Skeletal muscle cell (primary cell): ENCODE measurements at regions not wholly inside any gene's neighbourhood (a gene's known extent, or its start where the extent isn't known, plus 50 kb on each side); places are given as distances from the start of the nearest gene placed in this dataset.
"Not testable (repeated sequence)": the region's sequence is repeated elsewhere in the genome, so short reads cannot be mapped to it uniquely, and the experiment has no call there.

Source experiments
- DNase-seq: peaks from one replicate; pipeline ENCODE4 v3.0.0-alpha.2; 2010; ENCODE audit warnings: low read depth
- H3K4me3 ChIP-seq: 2 replicates; pipeline ENCODE4 v1.5.1; 2011; ENCODE audit warnings: low read depth, mild to moderate bottlenecking, control low read depth, low read length, moderate library complexity

DNA sequence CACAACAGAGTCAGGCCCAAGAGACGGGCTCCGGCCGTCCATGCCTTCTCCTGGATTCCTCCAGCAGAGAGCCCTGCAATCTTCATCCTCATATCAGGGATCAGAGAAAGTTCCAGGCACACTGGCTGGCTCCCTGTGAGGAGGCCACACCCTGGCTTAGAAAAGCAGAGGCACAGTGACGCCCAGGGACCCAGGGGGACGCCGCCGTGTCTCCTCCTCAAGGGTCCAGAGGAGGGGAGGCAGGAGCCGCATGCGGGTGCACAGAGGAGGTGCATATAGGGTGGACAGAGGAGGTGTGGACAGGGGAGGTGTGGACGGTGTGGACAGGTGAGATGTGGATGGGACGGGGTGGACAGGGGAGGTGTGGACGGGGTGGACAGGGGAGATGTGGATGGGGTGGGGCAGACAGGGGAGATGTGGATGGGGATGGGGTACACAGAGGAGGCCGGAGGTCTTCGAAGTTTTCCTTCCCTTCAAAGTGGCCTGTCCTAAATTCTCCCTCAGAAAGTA is 1521.9 kb downstream of the BRD1 start:
- H3K4me3 ChIP-seq = no peak overlapping the region
- DNase-seq = no peak

DNA sequence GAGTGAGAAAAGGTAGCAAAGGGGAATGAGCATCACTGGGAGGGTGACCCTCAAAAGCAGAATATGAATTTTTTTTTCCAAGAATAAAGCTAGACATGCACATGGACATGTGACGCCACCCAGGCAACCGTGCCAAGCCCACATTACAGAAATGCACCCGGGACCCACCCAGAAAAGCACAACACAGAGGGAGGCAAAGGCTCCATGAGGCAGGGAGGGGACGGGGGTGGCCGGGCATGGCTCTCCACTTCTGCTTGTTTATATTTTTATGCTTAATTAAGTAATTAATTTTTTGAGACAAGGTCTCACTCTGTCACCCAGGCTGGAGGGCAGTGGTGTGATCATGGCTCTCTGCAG is 1524.3 kb downstream of the BRD1 start:
- no peak for DNase-seq
- no peak overlapping the region for H3K4me3 ChIP-seq

GRCh38 chr22:48302657-48303368 is 1524.9 kb downstream of the BRD1 start:
- no peak for DNase-seq
- H3K4me3 ChIP-seq = no peak overlapping the region

- DNase-seq = no peak
- H3K4me3 ChIP-seq = no peak overlapping the region
These were observed 1525.8 kb downstream of the BRD1 start for GRCh38 chr22:48301908-48302307.

DNA sequence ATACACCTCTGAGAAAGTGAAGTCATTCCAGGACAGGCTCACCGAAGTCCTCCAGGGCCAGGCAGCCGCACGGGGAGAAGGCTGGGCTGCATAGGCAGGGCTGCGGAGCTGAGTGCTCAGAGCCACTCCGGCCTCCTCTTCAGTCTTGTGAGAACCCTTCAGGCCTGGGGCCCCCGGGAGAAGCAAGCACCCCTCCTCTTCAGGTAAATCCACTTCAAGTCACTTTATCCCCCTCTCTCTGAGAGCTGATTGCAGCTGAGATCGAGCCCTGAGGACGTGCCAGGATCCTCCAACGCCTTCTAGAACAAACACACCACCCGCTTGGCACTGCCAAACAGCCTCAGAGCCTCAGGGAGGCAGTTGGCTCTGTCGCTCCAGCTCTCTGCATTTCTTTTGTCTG is 1526.3 kb downstream of the BRD1 start:
- no peak overlapping the region for H3K4me3 ChIP-seq
- DNase-seq = no peak

DNA sequence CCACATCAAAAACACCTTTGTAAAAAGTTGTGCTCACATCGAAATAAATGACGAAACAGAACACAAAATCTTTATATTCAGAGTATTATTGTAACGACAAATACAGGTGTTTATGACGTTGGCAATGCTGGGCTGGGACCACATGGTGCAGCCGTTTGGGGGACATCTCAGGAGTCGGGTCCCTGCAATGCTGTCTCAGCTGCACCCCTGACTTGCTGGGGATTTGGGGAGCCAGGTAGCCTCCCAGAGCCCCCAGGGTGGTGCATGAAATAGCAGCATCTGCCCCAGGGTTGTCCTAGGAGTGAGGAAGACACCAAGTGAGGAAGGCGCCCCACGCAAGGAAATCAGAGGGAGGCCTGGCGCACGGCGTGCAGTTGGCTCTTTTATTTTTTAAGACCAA is 1526.8 kb downstream of the BRD1 start:
- no peak overlapping the region for H3K4me3 ChIP-seq
- no peak for DNase-seq

DNA sequence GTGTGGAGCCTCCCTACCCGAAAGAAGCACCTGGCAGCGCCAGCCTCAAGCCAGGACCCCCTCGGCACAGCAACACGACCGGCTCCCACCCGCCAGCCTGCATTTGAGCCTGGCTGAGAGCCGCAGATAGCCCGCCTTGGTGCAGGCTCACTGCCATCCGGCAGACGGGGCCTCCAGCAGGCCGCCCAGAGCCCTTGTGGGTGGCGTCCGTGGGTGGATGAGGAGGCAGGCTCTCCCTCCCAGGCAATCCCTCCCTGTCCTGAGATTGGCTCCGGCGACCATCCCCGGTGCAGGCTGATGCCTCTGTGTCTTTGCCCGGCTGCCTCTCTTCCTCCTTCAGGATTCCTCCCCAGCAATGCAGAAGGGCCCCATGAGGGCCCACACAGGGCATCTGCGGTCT is 1527.9 kb downstream of the BRD1 start:
- H3K4me3 ChIP-seq = no peak overlapping the region
- DNase-seq = no peak

- no peak for DNase-seq
- H3K4me3 ChIP-seq = no peak overlapping the region
These were observed 1528.5 kb downstream of the BRD1 start for GRCh38 chr22:48299124-48299523.

GRCh38 chr22:48297296-48297695 is 1530.4 kb downstream of the BRD1 start:
- no peak for DNase-seq
- H3K4me3 ChIP-seq = no peak overlapping the region

DNA sequence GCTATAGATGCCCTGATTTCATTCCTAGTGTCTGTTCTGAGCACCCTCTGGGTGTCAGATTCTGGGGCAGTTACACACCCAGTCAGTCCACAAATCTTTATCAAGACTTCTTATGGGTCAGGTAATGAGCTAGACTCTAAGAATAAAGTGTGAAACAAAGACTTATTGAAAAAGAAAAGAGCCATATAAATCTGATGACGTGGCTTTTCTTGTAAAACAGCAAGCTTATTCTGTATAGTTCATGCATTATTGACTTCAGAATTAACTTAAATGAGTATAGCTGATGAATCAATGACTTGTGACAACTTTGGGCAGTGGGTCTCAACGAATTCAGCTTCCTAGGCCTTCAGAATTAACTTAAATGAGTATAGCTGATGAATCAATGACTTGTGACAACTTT is 1527.5 kb downstream of the TBC1D22A start:
- DNase-seq, H3K4me3 ChIP-seq: not testable (repeated sequence)

- no peak for DNase-seq
- no peak overlapping the region for H3K4me3 ChIP-seq
These were observed 1526.0 kb downstream of the TBC1D22A start for GRCh38 chr22:48288376-48288940.

- H3K4me3 ChIP-seq = no peak overlapping the region
- no peak for DNase-seq
These were observed 1524.6 kb downstream of the TBC1D22A start for GRCh38 chr22:48287031-48287430.

GRCh38 chr22:48284671-48285070 is 1522.2 kb downstream of the TBC1D22A start:
- DNase-seq = no peak
- H3K4me3 ChIP-seq = no peak overlapping the region

- DNase-seq = no peak
- no peak overlapping the region for H3K4me3 ChIP-seq
These were observed 1520.4 kb downstream of the TBC1D22A start for GRCh38 chr22:48282804-48283203.

DNA sequence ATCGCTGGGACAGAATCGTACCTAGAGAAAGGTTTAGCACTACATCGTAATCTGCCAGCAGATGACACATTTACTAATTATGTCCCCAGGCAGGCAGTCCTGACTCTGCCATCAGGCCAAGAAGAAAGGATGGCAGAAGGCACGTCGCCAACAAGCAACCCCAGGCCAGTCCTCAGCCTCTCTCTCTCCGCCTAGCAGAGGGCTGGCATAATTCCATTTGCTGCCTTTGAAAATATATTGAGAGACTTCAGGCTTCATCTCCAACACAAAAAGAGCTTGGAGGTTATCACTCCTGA is 1517.0 kb downstream of the TBC1D22A start:
- H3K4me3 ChIP-seq = no peak overlapping the region
- DNase-seq = no peak

DNA sequence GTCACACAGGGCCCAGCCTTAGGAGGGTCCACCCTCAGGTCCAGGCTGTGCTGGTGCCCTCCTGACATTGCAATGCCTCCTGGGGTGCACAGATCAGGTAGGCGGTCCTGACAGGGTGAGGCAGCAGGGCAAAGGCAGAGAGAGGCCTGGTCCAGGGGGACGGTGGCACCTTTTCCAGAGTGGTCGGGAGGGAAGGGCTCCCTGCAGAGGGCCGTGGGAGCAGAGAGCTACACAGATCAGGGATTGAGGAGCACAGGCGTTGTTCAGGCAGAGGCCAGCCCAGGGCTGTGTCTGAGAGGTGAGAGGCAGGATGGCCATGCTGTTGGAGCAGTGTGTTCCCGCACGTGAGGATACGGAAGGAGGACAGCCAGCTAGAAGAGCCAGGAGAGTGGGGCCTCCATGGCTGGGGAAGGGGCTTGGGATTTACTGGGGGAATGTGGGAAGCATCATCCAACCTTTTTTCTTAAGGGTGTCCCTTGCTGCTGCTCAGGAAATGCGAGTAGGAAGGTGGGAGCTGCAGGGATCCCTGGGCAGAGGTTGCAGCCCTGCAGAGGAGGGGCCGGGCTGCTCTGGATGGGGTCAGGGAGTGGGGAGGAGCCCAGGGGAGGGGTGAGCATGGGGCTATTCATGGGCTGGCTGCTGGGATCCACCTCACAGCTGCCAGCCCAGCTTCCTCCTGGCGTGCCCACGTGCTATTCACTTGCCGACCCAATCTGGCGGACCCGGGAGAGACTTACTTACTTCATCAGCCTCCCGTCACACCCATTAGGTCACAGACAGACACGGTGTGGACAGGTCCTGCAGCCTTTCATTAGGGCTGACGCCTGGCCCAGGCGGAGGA is 1516.4 kb downstream of the TBC1D22A start:
- no peak for DNase-seq
- H3K4me3 ChIP-seq = no peak overlapping the region

DNA sequence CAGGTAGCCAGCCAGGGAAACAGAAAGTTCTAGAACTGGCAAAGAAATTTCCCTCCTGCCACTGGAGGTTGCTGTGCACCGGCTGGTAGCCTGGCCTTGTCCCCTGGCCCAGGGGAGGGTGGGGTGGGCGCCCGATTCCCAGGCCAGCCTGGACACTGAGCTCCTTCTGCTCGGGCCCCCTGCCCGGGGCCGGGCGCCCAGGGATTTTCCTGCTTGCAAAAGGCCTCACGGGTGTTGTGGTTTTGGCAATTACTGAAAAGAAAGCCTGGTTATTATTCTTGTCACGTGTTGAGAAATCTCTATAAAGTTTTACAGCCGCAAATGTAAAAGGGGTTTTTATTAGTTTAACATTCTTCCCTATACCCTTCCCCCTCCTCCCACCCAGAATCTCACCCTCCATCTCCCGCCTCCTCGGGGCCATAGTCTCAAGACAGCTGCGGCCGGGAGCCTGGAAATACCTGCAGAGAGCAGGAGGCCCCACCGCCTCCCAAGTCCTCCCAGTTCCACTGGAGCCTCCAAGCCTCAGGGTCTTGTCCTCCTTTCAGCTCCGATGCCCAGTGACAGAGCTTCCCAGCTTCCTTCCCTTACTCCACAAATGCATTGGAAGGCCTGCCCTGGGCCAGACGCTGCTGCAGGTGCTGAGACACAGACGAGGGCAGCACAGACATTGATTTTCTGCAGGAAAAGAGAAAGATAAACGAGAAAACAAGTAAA is 1515.6 kb downstream of the TBC1D22A start:
- no peak for DNase-seq
- H3K4me3 ChIP-seq = no peak overlapping the region

DNA sequence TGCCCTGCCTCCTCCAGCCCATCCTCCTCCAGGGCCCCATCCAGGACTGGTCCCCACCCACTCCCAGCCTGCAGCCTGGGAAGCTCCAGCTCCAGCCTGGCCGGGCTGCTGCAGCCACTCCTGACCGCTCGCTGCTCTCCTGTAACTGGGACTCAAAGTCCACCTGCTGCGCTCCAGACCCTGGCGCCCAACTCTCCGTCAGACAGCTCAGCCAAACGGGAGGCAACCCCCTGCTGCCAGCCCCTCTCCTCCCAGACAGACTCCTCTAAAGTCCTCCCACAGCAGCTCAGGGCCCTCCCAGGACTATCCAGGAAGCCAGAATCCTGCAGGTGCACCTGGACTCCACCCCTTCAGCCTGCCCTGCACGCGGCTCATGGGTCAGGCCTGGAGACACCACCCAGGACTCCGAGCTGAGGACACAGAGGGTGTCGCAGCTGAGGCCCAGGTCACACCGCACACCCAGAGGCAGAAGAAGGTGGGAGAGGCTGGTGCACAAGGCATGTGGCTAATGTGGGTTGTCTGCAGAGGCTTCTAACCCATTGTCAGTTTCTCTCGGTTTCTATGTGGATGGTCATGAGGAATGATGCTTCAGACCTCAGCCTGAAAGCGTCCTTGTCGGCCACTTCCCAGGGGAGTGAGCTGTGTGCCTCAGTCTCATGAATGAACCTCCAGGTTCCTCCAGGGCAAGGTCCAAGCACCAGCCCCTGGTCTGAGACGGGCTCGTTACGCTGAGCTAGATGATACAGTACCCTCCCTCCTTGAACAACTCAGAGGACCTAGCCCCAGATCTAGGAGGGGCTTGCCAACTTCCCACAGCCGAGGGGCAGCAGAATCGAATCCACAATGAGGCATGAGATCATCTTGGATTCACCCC is 1514.8 kb downstream of the TBC1D22A start:
- no peak overlapping the region for H3K4me3 ChIP-seq
- no peak for DNase-seq

DNA sequence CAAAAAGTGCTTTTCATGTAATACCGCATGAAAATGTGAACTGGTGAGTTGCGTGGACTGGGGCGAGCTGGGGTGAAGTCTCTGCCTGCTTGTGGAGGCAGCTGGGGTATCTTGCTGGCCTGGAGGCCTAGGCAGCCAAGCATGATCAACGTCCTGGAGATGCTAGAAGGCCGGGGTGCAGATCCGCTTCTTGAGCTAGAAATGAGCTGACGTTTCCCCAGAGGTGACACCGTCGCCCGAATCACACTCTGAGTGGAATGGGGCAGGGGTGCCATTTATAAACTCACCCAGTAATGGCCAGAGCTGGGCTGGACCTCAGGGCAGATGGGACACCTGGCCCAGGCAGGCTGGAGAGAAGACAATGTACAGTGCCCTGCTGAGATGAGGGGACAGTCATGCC is 1513.0 kb downstream of the TBC1D22A start:
- no peak for DNase-seq
- H3K4me3 ChIP-seq = no peak overlapping the region
